ENCODE measurements at regions not wholly inside any gene's neighbourhood (a gene's known extent, or its start where the extent isn't known, plus 50 kb on each side); places are given as distances from the start of the nearest gene placed in this dataset.

GRCh38 chr6:140068801-140069200 is 694.4 kb upstream of the CITED2 start:
- H3K27ac Mint-ChIP-seq = no peak overlapping the region
- intact Hi-C loops (cut with micrococcal nuclease) = no loop called here

GRCh38 chr6:140064366-140064765 is 689.9 kb upstream of the CITED2 start:
- H3K9me3 Mint-ChIP-seq = no peaks in the 10 kb centered on the region
- intact Hi-C loops (cut with micrococcal nuclease) = no loop called here
- no peak for DNase-seq (ENCODE audit: low spot score)
- no peaks in the 10 kb centered on the region for H3K27me3 Mint-ChIP-seq (ENCODE audit: insufficient read depth)
- no peak overlapping the region for H3K27ac Mint-ChIP-seq
- no peak overlapping the region for H3K4me3 Mint-ChIP-seq
- H3K36me3 Mint-ChIP-seq (ENCODE audit: low read depth) = no peaks in the 10 kb centered on the region
- no peaks in the 10 kb centered on the region for H3K4me1 Mint-ChIP-seq (ENCODE audit: low read depth)

More at GRCh38 chr6:140068801-140069200, 694.4 kb upstream of the CITED2 start:
- DNase-seq (ENCODE audit: low spot score) = no peak
- Mint-ChIP-seq H3K4me1 (ENCODE audit: low read depth) (no peaks in the 10 kb centered on the region), H3K36me3 (ENCODE audit: low read depth) (no peaks in the 10 kb centered on the region), H3K4me3 (no peak overlapping the region), H3K9me3 (no peaks in the 10 kb centered on the region), H3K27me3 (ENCODE audit: insufficient read depth) (peaks cover 2% of the 10 kb centered on the region)

GRCh38 chr6:140063021-140063399 is 688.6 kb upstream of the CITED2 start:
- H3K36me3 Mint-ChIP-seq (ENCODE audit: low read depth) = no peaks in the 10 kb centered on the region
- H3K4me1 Mint-ChIP-seq (ENCODE audit: low read depth) = no peaks in the 10 kb centered on the region
- no peaks in the 10 kb centered on the region for H3K27me3 Mint-ChIP-seq (ENCODE audit: insufficient read depth)
- intact Hi-C loops (cut with micrococcal nuclease) = no loop called here
- DNase-seq (ENCODE audit: low spot score) = no peak
- no peaks in the 10 kb centered on the region for H3K9me3 Mint-ChIP-seq
- H3K27ac Mint-ChIP-seq = no peak overlapping the region
- H3K4me3 Mint-ChIP-seq = no peak overlapping the region

- Mint-ChIP-seq H3K4me1 (ENCODE audit: low read depth) (no peaks in the 10 kb centered on the region), H3K4me3 (no peak overlapping the region), H3K27me3 (ENCODE audit: insufficient read depth) (no peaks in the 10 kb centered on the region), H3K9me3 (no peaks in the 10 kb centered on the region), H3K36me3 (ENCODE audit: low read depth) (no peaks in the 10 kb centered on the region), H3K27ac (no peak overlapping the region)
- intact Hi-C loops (cut with micrococcal nuclease) = no loop called here
- no peak for DNase-seq (ENCODE audit: low spot score)
These were observed 687.9 kb upstream of the CITED2 start for GRCh38 chr6:140062043-140063020.

- no peaks in the 10 kb centered on the region for H3K36me3 Mint-ChIP-seq (ENCODE audit: low read depth)
- H3K27me3 Mint-ChIP-seq (ENCODE audit: insufficient read depth) = no peaks in the 10 kb centered on the region
These were observed 686.9 kb upstream of the CITED2 start for GRCh38 chr6:140061110-140062042.

GRCh38 chr6:140059947-140060346 is 685.5 kb upstream of the CITED2 start:
- no peak overlapping the region for H3K4me3 Mint-ChIP-seq
- H3K27ac Mint-ChIP-seq = no peak overlapping the region
- intact Hi-C loops (cut with micrococcal nuclease) = no loop called here
- no peaks in the 10 kb centered on the region for H3K27me3 Mint-ChIP-seq (ENCODE audit: insufficient read depth)
- no peaks in the 10 kb centered on the region for H3K9me3 Mint-ChIP-seq
- no peaks in the 10 kb centered on the region for H3K36me3 Mint-ChIP-seq (ENCODE audit: low read depth)
- no peak for DNase-seq (ENCODE audit: low spot score)
- H3K4me1 Mint-ChIP-seq (ENCODE audit: low read depth) = no peaks in the 10 kb centered on the region

More at GRCh38 chr6:140061110-140062042, 686.9 kb upstream of the CITED2 start:
- Mint-ChIP-seq H3K9me3 (no peaks in the 10 kb centered on the region), H3K4me1 (ENCODE audit: low read depth) (no peaks in the 10 kb centered on the region), H3K4me3 (no peak overlapping the region), H3K27ac (no peak overlapping the region)
- no peak for DNase-seq (ENCODE audit: low spot score)
- intact Hi-C loops (cut with micrococcal nuclease) = no loop called here

DNA sequence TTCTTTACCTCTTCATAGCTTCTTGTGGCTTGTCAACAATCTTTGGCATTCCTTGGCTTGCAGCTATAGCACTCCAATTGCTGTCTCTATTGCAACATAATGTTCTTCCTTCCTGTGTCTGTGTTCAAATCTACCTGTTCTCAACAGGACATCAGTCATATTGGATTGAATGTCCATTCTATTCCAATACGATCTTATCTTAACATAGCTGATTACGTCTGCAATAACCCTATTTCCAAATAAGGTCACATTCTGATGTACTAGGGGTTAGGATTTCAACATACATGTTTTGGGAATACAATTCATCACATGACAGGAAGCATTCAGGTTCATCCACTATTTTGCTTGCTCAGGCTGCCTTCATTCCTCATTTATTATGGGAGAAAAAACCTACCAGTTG is 684.4 kb upstream of the CITED2 start:
- Mint-ChIP-seq H3K36me3 (ENCODE audit: low read depth) (no peaks in the 10 kb centered on the region), H3K4me1 (ENCODE audit: low read depth) (no peaks in the 10 kb centered on the region), H3K27ac (no peak overlapping the region), H3K27me3 (ENCODE audit: insufficient read depth) (no peaks in the 10 kb centered on the region), H3K9me3 (no peaks in the 10 kb centered on the region), H3K4me3 (no peak overlapping the region)
- DNase-seq (ENCODE audit: low spot score) = no peak
- intact Hi-C loops (cut with micrococcal nuclease) = no loop called here

DNA sequence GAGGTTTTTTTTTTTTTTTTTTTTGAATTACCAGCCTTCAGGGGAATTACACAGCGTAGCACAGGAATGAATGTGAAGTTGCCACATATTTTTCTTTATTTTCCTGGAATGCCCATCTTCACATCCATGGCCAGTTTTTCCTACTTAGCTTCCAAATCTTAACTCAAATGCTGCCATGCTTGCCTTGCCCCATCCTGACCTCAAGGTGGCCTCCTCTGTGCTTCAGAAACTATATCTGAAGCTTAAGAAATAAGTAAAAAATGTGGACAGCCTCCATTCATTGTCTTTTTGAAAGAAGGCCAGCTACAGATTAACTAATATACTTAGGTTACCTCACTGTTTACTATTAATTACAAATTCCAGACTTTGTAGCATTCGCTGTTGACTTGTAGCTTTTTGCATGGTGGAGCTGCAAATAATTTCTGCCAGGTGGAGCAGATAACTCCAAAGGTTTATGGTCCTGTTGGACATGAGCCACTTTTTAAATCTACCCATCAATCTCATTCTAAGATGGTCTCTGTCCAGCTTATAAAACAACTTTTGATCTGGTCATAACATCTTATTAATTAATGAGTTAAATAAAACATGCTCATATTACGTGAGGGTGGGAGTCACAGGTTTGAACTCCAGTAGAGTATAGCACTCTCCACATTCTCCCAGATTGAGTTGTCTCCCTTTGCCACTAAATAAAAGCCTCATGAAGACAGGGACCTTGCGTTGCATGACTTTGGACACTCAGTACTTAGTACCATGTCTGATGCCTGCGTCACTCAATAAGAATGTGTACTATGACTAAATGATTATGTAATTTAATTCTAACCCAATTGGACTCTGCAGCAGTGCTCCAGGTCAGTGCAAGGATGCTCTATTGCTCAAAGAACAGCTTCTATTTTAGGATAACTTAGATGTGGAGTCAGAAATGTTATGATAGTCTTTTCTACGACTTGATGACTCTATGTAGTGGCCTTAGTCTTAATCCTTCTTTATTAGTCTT is 678.6 kb upstream of the CITED2 start:
- no peak overlapping the region for H3K4me3 Mint-ChIP-seq
- no peaks in the 10 kb centered on the region for H3K4me1 Mint-ChIP-seq (ENCODE audit: low read depth)
- intact Hi-C loops (cut with micrococcal nuclease) = no loop called here
- DNase-seq (ENCODE audit: low spot score) = no peak
- no peak overlapping the region for H3K27ac Mint-ChIP-seq
- no peaks in the 10 kb centered on the region for H3K27me3 Mint-ChIP-seq (ENCODE audit: insufficient read depth)
- H3K9me3 Mint-ChIP-seq = no peaks in the 10 kb centered on the region
- H3K36me3 Mint-ChIP-seq (ENCODE audit: low read depth) = no peaks in the 10 kb centered on the region

- no peak overlapping the region for H3K27ac Mint-ChIP-seq
- no peak overlapping the region for H3K4me3 Mint-ChIP-seq
- no peak for DNase-seq (ENCODE audit: low spot score)
- intact Hi-C loops (cut with micrococcal nuclease) = no loop called here
- H3K4me1 Mint-ChIP-seq (ENCODE audit: low read depth) = no peaks in the 10 kb centered on the region
- H3K36me3 Mint-ChIP-seq (ENCODE audit: low read depth) = no peaks in the 10 kb centered on the region
- H3K27me3 Mint-ChIP-seq (ENCODE audit: insufficient read depth) = no peaks in the 10 kb centered on the region
- no peaks in the 10 kb centered on the region for H3K9me3 Mint-ChIP-seq
These were observed 677.4 kb upstream of the CITED2 start for GRCh38 chr6:140051521-140052512.

DNA sequence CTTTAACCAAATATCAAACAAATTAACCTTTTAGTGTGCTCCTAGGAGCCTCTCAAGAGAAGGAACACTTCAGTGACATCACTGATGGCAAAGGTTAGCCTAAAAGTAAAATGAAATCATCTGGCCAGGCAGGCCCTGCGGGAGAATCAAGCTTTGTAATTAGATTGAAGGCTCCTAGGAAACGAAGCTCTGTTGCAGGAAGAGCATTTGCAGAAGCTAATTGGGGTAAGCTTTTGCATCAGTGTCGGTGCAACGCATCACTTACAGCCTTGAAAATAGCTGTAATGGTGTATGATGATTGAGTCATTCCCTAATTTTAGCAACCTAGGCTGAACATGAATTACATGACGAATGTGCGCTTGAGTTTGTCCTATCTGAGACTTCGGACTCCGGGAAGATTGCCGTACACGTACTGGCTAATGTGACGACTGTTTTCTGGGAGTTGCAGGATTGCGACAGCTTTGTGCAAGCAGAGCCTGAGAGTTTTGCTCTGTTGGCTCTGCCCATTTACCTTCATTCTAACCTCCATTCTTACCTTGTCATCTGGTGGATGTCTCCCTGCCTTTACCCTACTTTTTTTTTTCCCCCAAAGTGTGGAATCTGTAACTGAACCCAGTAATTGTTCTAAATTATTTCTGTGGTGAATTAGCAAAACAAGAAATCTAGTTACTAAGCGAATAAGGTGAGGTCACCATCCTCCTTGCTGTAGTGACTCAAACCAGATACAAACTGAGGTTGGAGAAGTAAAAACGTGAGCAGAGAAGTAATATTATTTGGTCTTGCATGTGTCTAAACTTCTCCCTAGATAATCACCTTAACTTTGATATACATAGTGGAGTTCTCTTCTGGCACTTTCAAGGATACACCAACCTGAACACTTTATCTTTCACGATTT is 675.9 kb upstream of the CITED2 start:
- no peaks in the 10 kb centered on the region for H3K4me1 Mint-ChIP-seq (ENCODE audit: low read depth)
- no peaks in the 10 kb centered on the region for H3K27me3 Mint-ChIP-seq (ENCODE audit: insufficient read depth)
- no peaks in the 10 kb centered on the region for H3K9me3 Mint-ChIP-seq
- intact Hi-C loops (cut with micrococcal nuclease) = no loop called here
- no peak overlapping the region for H3K4me3 Mint-ChIP-seq
- DNase-seq (ENCODE audit: low spot score) = no peak
- H3K27ac Mint-ChIP-seq = no peak overlapping the region
- no peaks in the 10 kb centered on the region for H3K36me3 Mint-ChIP-seq (ENCODE audit: low read depth)

GRCh38 chr6:140049251-140049650 is 674.8 kb upstream of the CITED2 start:
- H3K4me3 Mint-ChIP-seq = no peak overlapping the region
- intact Hi-C loops (cut with micrococcal nuclease) = no loop called here
- no peaks in the 10 kb centered on the region for H3K36me3 Mint-ChIP-seq (ENCODE audit: low read depth)
- no peaks in the 10 kb centered on the region for H3K4me1 Mint-ChIP-seq (ENCODE audit: low read depth)
- no peak for DNase-seq (ENCODE audit: low spot score)
- H3K27me3 Mint-ChIP-seq (ENCODE audit: insufficient read depth) = no peaks in the 10 kb centered on the region
- H3K9me3 Mint-ChIP-seq = no peaks in the 10 kb centered on the region
- no peak overlapping the region for H3K27ac Mint-ChIP-seq

All from activated T-helper 1 cell treated with anti-CD3 and anti-CD28 coated beads, Interleukin-12 subunit alpha, Interleukin-12 subunit beta, Interleukin-2, Interleukin-4 antibody, amounts not matched to agents 30 ng/mL and 10 ng/mL and 1 ng/mL, durations not matched to agents 14 hours and 24 hours and 36 hours (primary cell).